Ishikawa (cell line): ENCODE measurements at regions not wholly inside any gene's neighbourhood (a gene's known extent, or its start where the extent isn't known, plus 50 kb on each side); places are given as distances from the start of the nearest gene placed in this dataset.

Source experiments
- CEBPB ChIP-seq: IDR thresholded peaks from 2 replicates; pipeline ENCODE4 v1.6.1; 2012
- CREB1 ChIP-seq: IDR thresholded peaks from 2 replicates; pipeline ENCODE4 v1.6.1; 2012; ENCODE audit warnings: low read depth
- EP300 ChIP-seq: IDR thresholded peaks from 2 replicates; pipeline ENCODE4 v1.6.1; 2012; ENCODE audit warnings: borderline replicate concordance
- NFIC ChIP-seq: IDR thresholded peaks from 2 replicates; pipeline ENCODE4 v1.6.1; 2012
- TAF1 ChIP-seq: IDR thresholded peaks from 2 replicates; pipeline ENCODE4 v1.6.1; 2012; ENCODE audit warnings: low read depth, mild to moderate bottlenecking
- TCF12 ChIP-seq: IDR thresholded peaks from 2 replicates; pipeline ENCODE4 v1.6.1; 2012; ENCODE audit warnings: low read depth
- TEAD4 ChIP-seq: IDR thresholded peaks from 2 replicates; pipeline ENCODE4 v1.6.1; 2012
- TF ChIP-seq, protein P1 (sequence below): IDR thresholded peaks from 2 replicates; pipeline ENCODE4 v1.6.1; 2012
- TF ChIP-seq, protein P2 (sequence below): IDR thresholded peaks from 2 replicates; pipeline ENCODE4 v1.6.1; 2012
- TF ChIP-seq, protein P3 (sequence below): IDR thresholded peaks from 2 replicates; pipeline ENCODE4 v1.6.1; 2012; ENCODE audit warnings: low read depth, mild to moderate bottlenecking

DNA sequence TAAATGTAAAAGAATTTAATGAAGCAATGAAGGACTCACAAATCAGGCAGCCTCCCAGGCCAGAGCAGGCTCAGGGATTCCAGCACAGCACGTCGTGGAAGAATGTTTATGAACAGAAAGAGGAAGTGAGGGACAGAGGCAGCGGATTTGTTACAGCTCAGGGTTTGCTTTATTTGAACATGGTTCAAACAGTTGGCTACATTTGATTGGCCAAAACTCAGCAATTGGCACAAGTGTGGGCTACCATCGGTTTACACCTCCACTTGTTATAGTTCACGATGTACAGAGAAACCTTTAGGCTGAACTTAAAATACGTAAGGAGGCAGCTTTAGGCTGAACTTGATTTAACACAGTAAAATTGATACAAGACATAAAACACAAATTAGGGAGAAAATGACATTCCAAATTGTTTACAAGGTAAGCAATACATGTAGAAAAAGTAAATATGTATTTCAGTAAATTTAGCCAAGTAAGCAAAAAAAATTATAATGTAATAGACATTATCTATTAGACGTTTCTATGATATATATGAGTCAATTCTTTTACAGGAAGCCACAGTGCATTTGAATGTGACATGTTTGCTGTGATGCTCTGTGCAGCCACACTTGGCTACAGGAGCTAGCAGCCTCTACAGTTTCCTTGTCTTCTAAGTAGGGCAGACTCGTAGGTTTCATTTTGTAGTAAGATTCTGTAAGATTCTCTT is 126.5 kb downstream of the ADSS2 start:
- TF ChIP-seq, protein P1, sequence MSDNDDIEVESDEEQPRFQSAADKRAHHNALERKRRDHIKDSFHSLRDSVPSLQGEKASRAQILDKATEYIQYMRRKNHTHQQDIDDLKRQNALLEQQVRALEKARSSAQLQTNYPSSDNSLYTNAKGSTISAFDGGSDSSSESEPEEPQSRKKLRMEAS: no peak
- no peak for TF ChIP-seq TEAD4
- TF ChIP-seq TCF12: no peak
- TF ChIP-seq CEBPB: no peak
- no peak for TF ChIP-seq TAF1
- no peak for TF ChIP-seq NFIC
- TF ChIP-seq, protein P2, sequence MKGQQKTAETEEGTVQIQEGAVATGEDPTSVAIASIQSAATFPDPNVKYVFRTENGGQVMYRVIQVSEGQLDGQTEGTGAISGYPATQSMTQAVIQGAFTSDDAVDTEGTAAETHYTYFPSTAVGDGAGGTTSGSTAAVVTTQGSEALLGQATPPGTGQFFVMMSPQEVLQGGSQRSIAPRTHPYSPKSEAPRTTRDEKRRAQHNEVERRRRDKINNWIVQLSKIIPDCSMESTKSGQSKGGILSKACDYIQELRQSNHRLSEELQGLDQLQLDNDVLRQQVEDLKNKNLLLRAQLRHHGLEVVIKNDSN: no peak
- TF ChIP-seq, protein P3, sequence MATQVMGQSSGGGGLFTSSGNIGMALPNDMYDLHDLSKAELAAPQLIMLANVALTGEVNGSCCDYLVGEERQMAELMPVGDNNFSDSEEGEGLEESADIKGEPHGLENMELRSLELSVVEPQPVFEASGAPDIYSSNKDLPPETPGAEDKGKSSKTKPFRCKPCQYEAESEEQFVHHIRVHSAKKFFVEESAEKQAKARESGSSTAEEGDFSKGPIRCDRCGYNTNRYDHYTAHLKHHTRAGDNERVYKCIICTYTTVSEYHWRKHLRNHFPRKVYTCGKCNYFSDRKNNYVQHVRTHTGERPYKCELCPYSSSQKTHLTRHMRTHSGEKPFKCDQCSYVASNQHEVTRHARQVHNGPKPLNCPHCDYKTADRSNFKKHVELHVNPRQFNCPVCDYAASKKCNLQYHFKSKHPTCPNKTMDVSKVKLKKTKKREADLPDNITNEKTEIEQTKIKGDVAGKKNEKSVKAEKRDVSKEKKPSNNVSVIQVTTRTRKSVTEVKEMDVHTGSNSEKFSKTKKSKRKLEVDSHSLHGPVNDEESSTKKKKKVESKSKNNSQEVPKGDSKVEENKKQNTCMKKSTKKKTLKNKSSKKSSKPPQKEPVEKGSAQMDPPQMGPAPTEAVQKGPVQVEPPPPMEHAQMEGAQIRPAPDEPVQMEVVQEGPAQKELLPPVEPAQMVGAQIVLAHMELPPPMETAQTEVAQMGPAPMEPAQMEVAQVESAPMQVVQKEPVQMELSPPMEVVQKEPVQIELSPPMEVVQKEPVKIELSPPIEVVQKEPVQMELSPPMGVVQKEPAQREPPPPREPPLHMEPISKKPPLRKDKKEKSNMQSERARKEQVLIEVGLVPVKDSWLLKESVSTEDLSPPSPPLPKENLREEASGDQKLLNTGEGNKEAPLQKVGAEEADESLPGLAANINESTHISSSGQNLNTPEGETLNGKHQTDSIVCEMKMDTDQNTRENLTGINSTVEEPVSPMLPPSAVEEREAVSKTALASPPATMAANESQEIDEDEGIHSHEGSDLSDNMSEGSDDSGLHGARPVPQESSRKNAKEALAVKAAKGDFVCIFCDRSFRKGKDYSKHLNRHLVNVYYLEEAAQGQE: no peak
- TF ChIP-seq CREB1: no peak
- TF ChIP-seq EP300: no peak
